ENCODE measurements at regions not wholly inside any gene's neighbourhood (a gene's known extent, or its start where the extent isn't known, plus 50 kb on each side); places are given as distances from the start of the nearest gene placed in this dataset.

- Histone ChIP-seq H3K4me2 (ENCODE audit: low read depth, low read length, poor library complexity, severe bottlenecking) (no peak overlapping the region), H3K4me3 (ENCODE audit: insufficient read depth, low read length, poor library complexity, severe bottlenecking) (no peak overlapping the region), H3K9me2 (replicated peaks; ENCODE audit: insufficient read depth, low read length) (no peaks in the 10 kb centered on the region), H3K79me2 (ENCODE audit: insufficient read depth, low read length) (no peaks in the 10 kb centered on the region), H3K27me3 (ENCODE audit: low read length) (no peaks in the 10 kb centered on the region), H3K9ac (ENCODE audit: low read length) (no peak overlapping the region), H3F3A (ENCODE audit: insufficient read depth) (no peaks in the 10 kb centered on the region), H2AFZ (ENCODE audit: low read depth, low read length, severe bottlenecking) (no peak overlapping the region), H3K9me3 (ENCODE audit: insufficient read depth, low read length) (no peaks in the 10 kb centered on the region), H3K36me3 (ENCODE audit: low read length) (no peaks in the 10 kb centered on the region), H3K27ac (ENCODE audit: low read depth, low read length) (no peak overlapping the region), H4K20me1 (ENCODE audit: low read depth, low read length) (no peaks in the 10 kb centered on the region)
- TF ChIP-seq CTCF (IDR thresholded peaks at IDR 0.05; ENCODE audit: insufficient read depth, low read length, poor library complexity, severe bottlenecking) (no peak), EZH2phosphoT487 (conservative IDR thresholded peaks at IDR 0.05; ENCODE audit: low read length) (no peak)
Observed at GRCh38 chr5:113680534-113680933, 167.0 kb downstream of the YTHDC2 start.

- Histone ChIP-seq H4K20me1 (ENCODE audit: low read depth, low read length) (no peaks in the 10 kb centered on the region), H3F3A (ENCODE audit: insufficient read depth) (no peaks in the 10 kb centered on the region), H3K27me3 (ENCODE audit: low read length) (no peaks in the 10 kb centered on the region), H3K9ac (ENCODE audit: low read length) (no peak overlapping the region), H2AFZ (ENCODE audit: low read depth, low read length, severe bottlenecking) (no peak overlapping the region), H3K27ac (ENCODE audit: low read depth, low read length) (no peak overlapping the region), H3K79me2 (ENCODE audit: insufficient read depth, low read length) (no peaks in the 10 kb centered on the region), H3K9me2 (replicated peaks; ENCODE audit: insufficient read depth, low read length) (no peaks in the 10 kb centered on the region), H3K4me3 (ENCODE audit: insufficient read depth, low read length, poor library complexity, severe bottlenecking) (no peak overlapping the region), H3K9me3 (ENCODE audit: insufficient read depth, low read length) (no peaks in the 10 kb centered on the region), H3K36me3 (ENCODE audit: low read length) (no peaks in the 10 kb centered on the region), H3K4me2 (ENCODE audit: low read depth, low read length, poor library complexity, severe bottlenecking) (no peak overlapping the region)
- TF ChIP-seq EZH2phosphoT487 (conservative IDR thresholded peaks at IDR 0.05; ENCODE audit: low read length) (no peak), CTCF (IDR thresholded peaks at IDR 0.05; ENCODE audit: insufficient read depth, low read length, poor library complexity, severe bottlenecking) (no peak)
Observed at GRCh38 chr5:113682497-113683136, 169.1 kb downstream of the YTHDC2 start.

GRCh38 chr5:113683211-113683610, 169.7 kb downstream of the YTHDC2 start:
- no peak for TF ChIP-seq EZH2phosphoT487 (conservative IDR thresholded peaks at IDR 0.05; ENCODE audit: low read length)
- TF ChIP-seq CTCF (IDR thresholded peaks at IDR 0.05; ENCODE audit: insufficient read depth, low read length, poor library complexity, severe bottlenecking), result no peak

More at GRCh38 chr5:113683211-113683610, 169.7 kb downstream of the YTHDC2 start:
- Histone ChIP-seq H3K9ac (ENCODE audit: low read length) (no peak overlapping the region), H3F3A (ENCODE audit: insufficient read depth) (no peaks in the 10 kb centered on the region), H3K9me3 (ENCODE audit: insufficient read depth, low read length) (no peaks in the 10 kb centered on the region), H3K27ac (ENCODE audit: low read depth, low read length) (no peak overlapping the region), H3K36me3 (ENCODE audit: low read length) (no peaks in the 10 kb centered on the region), H3K27me3 (ENCODE audit: low read length) (no peaks in the 10 kb centered on the region), H3K79me2 (ENCODE audit: insufficient read depth, low read length) (no peaks in the 10 kb centered on the region), H3K4me2 (ENCODE audit: low read depth, low read length, poor library complexity, severe bottlenecking) (no peak overlapping the region), H3K9me2 (replicated peaks; ENCODE audit: insufficient read depth, low read length) (no peaks in the 10 kb centered on the region), H4K20me1 (ENCODE audit: low read depth, low read length) (no peaks in the 10 kb centered on the region), H3K4me3 (ENCODE audit: insufficient read depth, low read length, poor library complexity, severe bottlenecking) (no peak overlapping the region), H2AFZ (ENCODE audit: low read depth, low read length, severe bottlenecking) (no peak overlapping the region)

All from SU-DHL-6 (cell line).